GM12878 (cell line): ENCODE measurements at regions not wholly inside any gene's neighbourhood (a gene's known extent, or its start where the extent isn't known, plus 50 kb on each side); places are given as distances from the start of the nearest gene placed in this dataset.

Experiments used
- ATAC-seq: fragments of 200-7000 bp; cut with Tn5 transposase; 3 replicates; pipeline ENCODE4 v1.9.1; 2020; ENCODE audit warnings: mild to moderate bottlenecking, moderate library complexity
- BruUV-seq: library from RNA; stranded (reverse); fragments of 400-500 nt; replicated peaks from 2 replicates; lab custom pipeline; 2021; lab: Mats Ljungman, UMichigan
- CTCF ChIA-PET: fragments of 300-600 bp; sonication (Branson Sonifier 250); formaldehyde crosslinking; extraction: SDS; loops from one replicate; lab custom pipeline; 2021; ENCODE audit warnings: inconsistent platforms; lab: Yijun Ruan, JAX
- POLR2A ChIA-PET: fragments of 350-600 bp; formaldehyde crosslinking; extraction: SDS; loops from one replicate; lab custom pipeline; 2021; ENCODE audit warnings: inconsistent platforms; lab: Charles Lee
- RAD21 ChIA-PET: fragments of 300-600 bp; sonication (Branson Sonifier 250); formaldehyde crosslinking; loops from one replicate; lab custom pipeline; 2023; ENCODE audit warnings: antibody characterized with exemption; ENCODE audit not compliant: unreplicated experiment; lab: Charles Lee
- SMC1A ChIA-PET: fragments of 300-600 bp; sonication (Branson Sonifier 250); formaldehyde crosslinking; loops from one replicate; lab custom pipeline; 2023; ENCODE audit not compliant: unreplicated experiment, uncharacterized antibody; lab: Charles Lee
- DNase-seq: peaks from one replicate; pipeline ENCODE4 v3.0.0-alpha.2; 2011; ENCODE audit warnings: low read depth, low spot score
- FAIRE-seq: peaks from 3 replicates; lab custom pipeline; 2011; peaks lifted over from hg19 to GRCh38; lab: Jason Lieb, UNC
- H2AFZ ChIP-seq: 2 replicates; pipeline ENCODE4 v1.6.0; 2011; ENCODE audit warnings: low read depth, low read length, control low read depth; ENCODE audit not compliant: control insufficient read depth
- H3K27ac ChIP-seq: 2 replicates; pipeline ENCODE4 v1.5.1; 2011; ENCODE audit warnings: control low read depth; ENCODE audit not compliant: control insufficient read depth, insufficient read depth
- H3K27me3 ChIP-seq, 2 experiments: replicated peaks in 1 of 2; 2 replicates each; pipeline versions ENCODE4 v1.6.0 to v1.6.1; 2011; ENCODE audit warnings: low read length in 1 of 2; ENCODE audit not compliant: control insufficient read depth in 2 of 2, insufficient read depth in 2 of 2
- H3K36me3 ChIP-seq, 2 experiments: 2 replicates each; pipeline ENCODE4 v1.5.1; 2011; ENCODE audit warnings: low read length in 1 of 2; ENCODE audit not compliant: control insufficient read depth in 2 of 2, insufficient read depth in 2 of 2
- H3K4me1 ChIP-seq: 2 replicates; pipeline ENCODE4 v1.6.1; 2011; ENCODE audit warnings: mild to moderate bottlenecking, low read length, moderate library complexity, mixed read lengths; ENCODE audit not compliant: control insufficient read depth, insufficient read depth
- H3K4me2 ChIP-seq: 2 replicates; pipeline ENCODE4 v1.6.0; 2011; ENCODE audit warnings: control low read depth; ENCODE audit not compliant: control insufficient read depth, insufficient read depth
- H3K4me3 ChIP-seq: fragments of 200-600 bp; sonication (generic); 2 replicates; pipeline ENCODE4 v1.5.1; 2016
- H3K79me2 ChIP-seq: 2 replicates; pipeline ENCODE4 v1.6.0; 2011; ENCODE audit warnings: low read length; ENCODE audit not compliant: control insufficient read depth, insufficient read depth
- H3K9ac ChIP-seq: 2 replicates; pipeline ENCODE4 v1.8.0; 2011; ENCODE audit warnings: low read length, control low read depth, mixed read lengths; ENCODE audit not compliant: control insufficient read depth, insufficient read depth
- H3K9me3 ChIP-seq: replicated peaks from 3 replicates; pipeline ENCODE4 v1.5.1; 2011; ENCODE audit warnings: mild to moderate bottlenecking, low read length; ENCODE audit not compliant: control insufficient read depth, insufficient read depth
- H4K20me1 ChIP-seq: 2 replicates; pipeline ENCODE4 v1.6.0; 2011; ENCODE audit not compliant: control insufficient read depth, insufficient read depth
- CBX3 ChIP-seq: fragments of 200-600 bp; sonication (generic); IDR thresholded peaks from 2 replicates; pipeline ENCODE4 v1.6.1; 2016; ENCODE audit warnings: low read depth, borderline replicate concordance
- CUX1 ChIP-seq: IDR thresholded peaks from 2 replicates; pipeline ENCODE4 v1.6.1; 2012; ENCODE audit warnings: improper control_type of control experiment, low read depth, low read length; ENCODE audit not compliant: insufficient replicate concordance
- HCFC1 ChIP-seq: fragments of 150-350 bp; IDR thresholded peaks from 2 replicates; pipeline ENCODE4 v1.6.1; 2014; ENCODE audit warnings: low read length
- HDGF ChIP-seq: fragments of 450-650 bp; IDR thresholded peaks from 2 replicates; pipeline ENCODE4 v1.6.1; 2016; ENCODE audit warnings: antibody characterized with exemption
- MEF2B ChIP-seq: fragments of 450-650 bp; IDR thresholded peaks from 2 replicates; pipeline ENCODE4 v1.6.1; 2018; ENCODE audit warnings: mild to moderate bottlenecking, moderate library complexity; ENCODE audit not compliant: partially characterized antibody, poor library complexity, severe bottlenecking
- POLR2A ChIP-seq: IDR thresholded peaks from 2 replicates; pipeline ENCODE4 v1.6.1; 2011; ENCODE audit warnings: low read depth, mild to moderate bottlenecking, low read length
- RAD21 ChIP-seq: IDR thresholded peaks from 2 replicates; pipeline ENCODE4 v1.6.1; 2011; ENCODE audit warnings: mild to moderate bottlenecking, low read depth, low read length, moderate library complexity; ENCODE audit not compliant: insufficient read depth
- RFX5 ChIP-seq: IDR thresholded peaks from 2 replicates; pipeline ENCODE4 v1.6.1; 2011; ENCODE audit warnings: low read depth, low read length, improper control_type of control experiment
- STAT3 ChIP-seq: IDR thresholded peaks from 2 replicates; pipeline ENCODE4 v1.6.1; 2011; ENCODE audit warnings: low read depth, low read length, improper control_type of control experiment
- ZNF274 ChIP-seq: IDR thresholded peaks from one replicate; pipeline ENCODE4 v1.8.0; 2011; ENCODE audit not compliant: insufficient read length, insufficient read depth
- ZNF384 ChIP-seq: IDR thresholded peaks from 2 replicates; pipeline ENCODE4 v1.6.1; 2012; ENCODE audit warnings: low read depth, mild to moderate bottlenecking, low read length, improper control_type of control experiment, borderline replicate concordance
- ZNF622 ChIP-seq: fragments of 450-650 bp; IDR thresholded peaks from 2 replicates; pipeline ENCODE4 v1.6.1; 2017; ENCODE audit warnings: mild to moderate bottlenecking, inconsistent platforms
- WGBS: methylation state at CpG from one replicate; pipeline ENCODE4 v1.1.6; 2016; ENCODE audit warnings: low lambda C conversion rate; ENCODE audit not compliant: insufficient replicate concordance, insufficient coverage; ENCODE audit errors: missing lambda C conversion rate; 5-methylcytosine and 5-hydroxymethylcytosine counted together
- in situ Hi-C: fragments of 300-500 bp; cut with MboI; formaldehyde crosslinking; loops from 9 replicates; pipeline ENCODE4 v1.14.3; 2018; ENCODE audit warnings: mixed read lengths
- intact Hi-C: fragments of 100-400 bp; cut with micrococcal nuclease; formaldehyde crosslinking; loops from one replicate; pipeline ENCODE4 v1.14.2; 2022; ENCODE audit not compliant: unreplicated experiment
- TF ChIP-seq, protein P1 (sequence below): fragments of 450-650 bp; IDR thresholded peaks from 2 replicates; pipeline ENCODE4 v1.6.1; 2016; ENCODE audit warnings: mild to moderate bottlenecking
- TF ChIP-seq, protein P2 (sequence below): fragments of 450-650 bp; formaldehyde crosslinking; IDR thresholded peaks from 2 replicates; pipeline ENCODE4 v1.4.0; 2022; ENCODE audit warnings: mild to moderate bottlenecking, moderate library complexity

GRCh38 chr6:55992546-55992945 is 117.2 kb upstream of the BMP5 start (continued):
- TF ChIP-seq RAD21, result no peak

DNA sequence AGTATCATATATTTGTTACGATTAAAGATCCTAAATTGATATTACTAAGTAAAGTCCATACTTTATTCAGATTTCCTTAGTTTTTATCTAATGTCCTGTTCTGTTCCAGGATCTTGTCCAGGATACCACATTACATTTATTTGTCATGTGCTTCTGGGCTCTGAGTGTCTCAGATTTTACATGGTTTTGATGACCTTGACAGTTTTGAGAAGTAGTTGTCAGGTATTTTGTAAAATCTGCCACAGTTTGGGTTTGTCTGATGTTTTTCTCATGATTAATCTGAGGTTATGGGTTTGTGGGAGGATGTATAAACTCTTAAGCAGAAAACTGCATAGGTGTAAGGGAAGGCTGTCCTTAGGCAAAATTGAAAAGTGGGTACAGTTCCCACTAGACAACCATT is 109.9 kb upstream of the BMP5 start:
- DNase-seq, result no peak
- Histone ChIP-seq H3K27me3 (no peaks in the 10 kb centered on the region), H3K4me2 (no peak overlapping the region), H3K27ac (no peak overlapping the region), H2AFZ (no peak overlapping the region), H3K9ac (no peak overlapping the region), H3K9me3 (no peaks in the 10 kb centered on the region), H3K4me1 (no peaks in the 10 kb centered on the region), H4K20me1 (no peaks in the 10 kb centered on the region), H3K4me3 (no peak overlapping the region), H3K36me3 (no peaks in the 10 kb centered on the region), H3K79me2 (no peaks in the 10 kb centered on the region)
- ATAC-seq, result no peak
- intact Hi-C loops (no loop called here), in situ Hi-C loops (loop anchor here (25.0 kb wide), 1 partner anchor 602 kb away; no protein-coding TSS in a partner anchor)
- ChIA-PET CTCF (no interaction called here), SMC1A (no interaction called here), RAD21 (no interaction called here), POLR2A (no interaction called here)
- WGBS, result 35% methylated on average over 1 of the region's 1 CpG
- FAIRE-seq, result no peak
- BruUV-seq, result no TSS peak
- no peak for TF ChIP-seq STAT3
- TF ChIP-seq CUX1, result no peak
- no peak for TF ChIP-seq ZNF622
- TF ChIP-seq, protein P1, sequence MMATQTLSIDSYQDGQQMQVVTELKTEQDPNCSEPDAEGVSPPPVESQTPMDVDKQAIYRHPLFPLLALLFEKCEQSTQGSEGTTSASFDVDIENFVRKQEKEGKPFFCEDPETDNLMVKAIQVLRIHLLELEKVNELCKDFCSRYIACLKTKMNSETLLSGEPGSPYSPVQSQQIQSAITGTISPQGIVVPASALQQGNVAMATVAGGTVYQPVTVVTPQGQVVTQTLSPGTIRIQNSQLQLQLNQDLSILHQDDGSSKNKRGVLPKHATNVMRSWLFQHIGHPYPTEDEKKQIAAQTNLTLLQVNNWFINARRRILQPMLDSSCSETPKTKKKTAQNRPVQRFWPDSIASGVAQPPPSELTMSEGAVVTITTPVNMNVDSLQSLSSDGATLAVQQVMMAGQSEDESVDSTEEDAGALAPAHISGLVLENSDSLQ, result no peak
- TF ChIP-seq POLR2A, result no peak
- TF ChIP-seq ZNF384, result no peak
- no peak for TF ChIP-seq HDGF
- no peak for TF ChIP-seq RFX5
- no peak for TF ChIP-seq MEF2B
- TF ChIP-seq, protein P2, sequence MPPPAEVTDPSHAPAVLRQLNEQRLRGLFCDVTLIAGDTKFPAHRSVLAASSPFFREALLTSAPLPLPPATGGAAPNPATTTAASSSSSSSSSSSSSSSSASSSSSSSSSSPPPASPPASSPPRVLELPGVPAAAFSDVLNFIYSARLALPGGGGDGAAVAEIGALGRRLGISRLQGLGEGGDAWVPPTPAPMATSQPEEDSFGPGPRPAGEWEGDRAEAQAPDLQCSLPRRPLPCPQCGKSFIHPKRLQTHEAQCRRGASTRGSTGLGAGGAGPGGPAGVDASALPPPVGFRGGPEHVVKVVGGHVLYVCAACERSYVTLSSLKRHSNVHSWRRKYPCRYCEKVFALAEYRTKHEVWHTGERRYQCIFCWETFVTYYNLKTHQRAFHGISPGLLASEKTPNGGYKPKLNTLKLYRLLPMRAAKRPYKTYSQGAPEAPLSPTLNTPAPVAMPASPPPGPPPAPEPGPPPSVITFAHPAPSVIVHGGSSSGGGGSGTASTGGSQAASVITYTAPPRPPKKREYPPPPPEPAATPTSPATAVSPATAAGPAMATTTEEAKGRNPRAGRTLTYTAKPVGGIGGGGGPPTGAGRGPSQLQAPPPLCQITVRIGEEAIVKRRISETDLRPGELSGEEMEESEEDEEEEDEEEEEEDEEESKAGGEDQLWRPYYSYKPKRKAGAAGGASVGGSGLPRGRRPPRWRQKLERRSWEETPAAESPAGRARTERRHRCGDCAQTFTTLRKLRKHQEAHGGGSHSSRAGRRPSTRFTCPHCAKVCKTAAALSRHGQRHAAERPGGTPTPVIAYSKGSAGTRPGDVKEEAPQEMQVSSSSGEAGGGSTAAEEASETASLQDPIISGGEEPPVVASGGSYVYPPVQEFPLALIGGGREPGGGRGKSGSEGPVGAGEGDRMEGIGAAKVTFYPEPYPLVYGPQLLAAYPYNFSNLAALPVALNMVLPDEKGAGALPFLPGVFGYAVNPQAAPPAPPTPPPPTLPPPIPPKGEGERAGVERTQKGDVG (CRISPR knock-in tag), result no peak
- no peak for TF ChIP-seq HCFC1
- TF ChIP-seq CBX3, result no peak
- no peak for TF ChIP-seq ZNF274
